CD14-positive monocyte (primary cell): ENCODE measurements at regions not wholly inside any gene's neighbourhood (a gene's known extent, or its start where the extent isn't known, plus 50 kb on each side); places are given as distances from the start of the nearest gene placed in this dataset.
A peak's percentile ranks its signal among the peaks of the same experiment; 100 is the strongest.
"Not testable (repeated sequence)": the region's sequence is repeated elsewhere in the genome, so short reads cannot be mapped to it uniquely, and the experiment has no call there.

Experiments used
- DNase-seq, 3 donors: peaks; one replicate each; pipeline ENCODE4 v3.0.0-alpha.2; 2011 to 2022
- H2AFZ ChIP-seq: 2 replicates; pipeline ENCODE4 v1.6.0; 2012; ENCODE audit warnings: mild to moderate bottlenecking, low read depth, low read length, inconsistent platforms; ENCODE audit not compliant: insufficient read depth, poor library complexity, severe bottlenecking
- H3K27ac ChIP-seq, 2 donors: 1 replicate in 1 of 2; 2 replicates in 1 of 2; pipeline ENCODE4 v1.5.1; 2012 to 2013; ENCODE audit warnings: low read length in 2 of 2, control low read depth in 1 of 2, inconsistent platforms in 1 of 2, low read depth in 1 of 2, mild to moderate bottlenecking in 1 of 2
- H3K27me3 ChIP-seq, 2 donors: one replicate each; pipeline versions ENCODE4 v1.6.0 to v1.6.1; 2011 to 2013; ENCODE audit warnings: low read length in 2 of 2; ENCODE audit not compliant: control insufficient read depth in 2 of 2, insufficient read depth in 2 of 2
- H3K36me3 ChIP-seq, 2 donors: replicated peaks in 1 of 2; 1 replicate in 1 of 2; 2 replicates in 1 of 2; pipeline versions ENCODE4 v1.5.1 to v1.6.1; 2012 to 2013; ENCODE audit warnings: low read length in 2 of 2, control low read depth in 1 of 2, inconsistent platforms in 1 of 2, mild to moderate bottlenecking in 1 of 2; ENCODE audit not compliant: insufficient read depth in 2 of 2, control insufficient read depth in 1 of 2
- H3K4me1 ChIP-seq, 2 donors: 1 replicate in 1 of 2; 2 replicates in 1 of 2; pipeline versions ENCODE4 v1.5.1 to v1.6.1; 2012 to 2013; ENCODE audit warnings: low read length in 2 of 2, control low read depth in 1 of 2, inconsistent platforms in 1 of 2, mild to moderate bottlenecking in 1 of 2, moderate library complexity in 1 of 2; ENCODE audit not compliant: insufficient read depth in 2 of 2, control insufficient read depth in 1 of 2
- H3K4me2 ChIP-seq: replicated peaks from 2 replicates; pipeline ENCODE3; 2012; ENCODE audit warnings: low read length, moderate library complexity, mild to moderate bottlenecking; ENCODE audit not compliant: poor library complexity, severe bottlenecking; ENCODE audit errors: extremely low read depth
- H3K4me3 ChIP-seq, 3 experiments: fragments of 200-600 bp in 1 of 3; sonication (generic) in 1 of 3; replicated peaks in 1 of 3; 1 replicate in 2 of 3; 2 replicates in 1 of 3; pipeline ENCODE4 v1.5.1; 2011 to 2013; ENCODE audit warnings: low read length in 3 of 3, mild to moderate bottlenecking in 3 of 3, control low read depth in 2 of 3, low read depth in 2 of 3, inconsistent platforms in 1 of 3, moderate library complexity in 1 of 3
- H3K79me2 ChIP-seq: 2 replicates; pipeline ENCODE4 v1.6.0; 2012; ENCODE audit warnings: mild to moderate bottlenecking, control low read depth, inconsistent platforms, low read length, moderate library complexity; ENCODE audit not compliant: insufficient read depth
- H3K9ac ChIP-seq: 2 replicates; pipeline ENCODE4 v1.6.0; 2017; ENCODE audit warnings: low read length, mild to moderate bottlenecking; ENCODE audit not compliant: insufficient read depth, poor library complexity, severe bottlenecking
- H3K9me3 ChIP-seq, 2 donors: replicated peaks in 1 of 2; 1 replicate in 1 of 2; 2 replicates in 1 of 2; pipeline versions ENCODE4 v1.5.1 to v1.6.1; 2012 to 2013; ENCODE audit warnings: low read length in 2 of 2, control low read depth in 1 of 2; ENCODE audit not compliant: control insufficient read depth in 1 of 2, insufficient read depth in 1 of 2
- H4K20me1 ChIP-seq: 2 replicates; pipeline ENCODE4 v1.6.0; 2012; ENCODE audit warnings: mild to moderate bottlenecking, low read length, control low read depth, moderate library complexity; ENCODE audit not compliant: insufficient read depth
- H3K27ac Mint-ChIP-seq, 7 donors: one replicate each; pipeline ENCODE4 v1.8.0; 2020; ENCODE audit warnings: mild to moderate bottlenecking in 7 of 7, mixed read lengths in 7 of 7, moderate library complexity in 6 of 7, inconsistent platforms in 2 of 7
- H3K27me3 Mint-ChIP-seq, 3 donors: one replicate each; pipeline ENCODE4 v1.8.0; 2021 to 2022; ENCODE audit warnings: low read depth in 3 of 3, mild to moderate bottlenecking in 3 of 3, mixed read lengths in 3 of 3, moderate library complexity in 3 of 3, inconsistent platforms in 1 of 3
- H3K36me3 Mint-ChIP-seq, 2 donors: one replicate each; pipeline ENCODE4 v1.8.0; 2020; ENCODE audit warnings: mixed read lengths in 2 of 2, inconsistent platforms in 1 of 2, mild to moderate bottlenecking in 1 of 2
- H3K4me1 Mint-ChIP-seq: one replicate; pipeline ENCODE4 v1.8.0; 2020; ENCODE audit warnings: mild to moderate bottlenecking, mixed read lengths
- H3K4me3 Mint-ChIP-seq, 2 donors: one replicate each; pipeline ENCODE4 v1.8.0; 2020; ENCODE audit warnings: mild to moderate bottlenecking in 2 of 2, mixed read lengths in 2 of 2, moderate library complexity in 1 of 2
- H3K9me3 Mint-ChIP-seq, 7 donors: one replicate each; pipeline ENCODE4 v1.8.0; 2020 to 2022; ENCODE audit warnings: mixed read lengths in 7 of 7, mild to moderate bottlenecking in 6 of 7, moderate library complexity in 6 of 7, inconsistent platforms in 2 of 7
- CTCF ChIP-seq: fragments of 200-600 bp; IDR thresholded peaks from one replicate; pipeline ENCODE4 v1.8.0; 2022; ENCODE audit warnings: antibody characterized with exemption, mild to moderate bottlenecking
- WGBS: methylation state at CpG from one replicate; pipeline ENCODE4 v1.1.5; 2013; ENCODE audit warnings: missing lambda C conversion rate; ENCODE audit not compliant: insufficient coverage; 5-methylcytosine and 5-hydroxymethylcytosine counted together
- intact Hi-C, 2 donors: fragments of 100-400 bp; cut with micrococcal nuclease; formaldehyde crosslinking; loops; one replicate each; pipeline versions ENCODE4 v1.15.0 to v1.15.1; 2023

- no peak for TF ChIP-seq CTCF
- Mint-ChIP-seq H3K27ac (no peak overlapping the region), H3K27me3 (no peaks in the 10 kb centered on the region), H3K4me3 (no peak overlapping the region), H3K36me3 (peaks cover 1 to 4% of the 10 kb centered on the region in 2 donors), H3K9me3 (peaks cover 7 to 22% (median 10%) of the 10 kb centered on the region in 7 donors), H3K4me1 (peaks cover 29% of the 10 kb centered on the region)
- Histone ChIP-seq H4K20me1 (no peaks in the 10 kb centered on the region), H3K27me3 (no peaks in the 10 kb centered on the region), H3K4me3 (no peak overlapping the region), H3K9ac (no peak overlapping the region), H3K4me1 (peaks cover 19 to 25% of the 10 kb centered on the region in 2 donors), H2AFZ (no peak overlapping the region), H3K27ac (no peak overlapping the region), H3K79me2 (no peaks in the 10 kb centered on the region), H3K4me2 (no peak overlapping the region), H3K9me3 (peaks cover 6 to 11% of the 10 kb centered on the region in 2 donors), H3K36me3 (no peaks in the 10 kb centered on the region)
- DNase-seq: no peak
- intact Hi-C loops: no loop called here
- WGBS: 96% methylated on average over 2 of the region's 5 CpGs
These were observed 141.8 kb upstream of the NUDT4 start for GRCh38 chr12:93235881-93236280.

GRCh38 chr12:93237235-93237915 is 140.3 kb upstream of the NUDT4 start:
- Histone ChIP-seq H3K79me2 (no peaks in the 10 kb centered on the region), H3K4me3 (no peak overlapping the region), H3K9ac (no peak overlapping the region), H3K27me3 (no peaks in the 10 kb centered on the region), H3K36me3 (no peaks in the 10 kb centered on the region), H3K9me3 (peaks cover 6 to 11% of the 10 kb centered on the region in 2 donors), H4K20me1 (no peaks in the 10 kb centered on the region), H2AFZ (peak overlapping the region; percentile 27), H3K4me2 (no peak overlapping the region), H3K27ac (peak overlapping the region in 1 of 2 donors; percentile 67), H3K4me1 (peaks cover 31 to 40% of the 10 kb centered on the region in 2 donors)
- TF ChIP-seq CTCF: no peak
- 95% methylated on average over 1 of the region's 4 CpGs for WGBS
- intact Hi-C loops: no loop called here
- Mint-ChIP-seq H3K9me3 (peaks cover 7 to 22% (median 10%) of the 10 kb centered on the region in 7 donors), H3K4me3 (no peak overlapping the region), H3K27me3 (no peaks in the 10 kb centered on the region), H3K4me1 (peaks cover 43% of the 10 kb centered on the region), H3K27ac (peak overlapping the region in 4 of 7 donors; percentile 15 to 87 (median 82)), H3K36me3 (peaks cover 3 to 4% of the 10 kb centered on the region in 2 donors)
- DNase-seq: no peak

GRCh38 chr12:93238512-93239262 is 139.0 kb upstream of the NUDT4 start:
- H3K27me3 ChIP-seq, H2AFZ ChIP-seq, intact Hi-C loops, H3K4me3 Mint-ChIP-seq, H3K4me3 ChIP-seq, H3K4me2 ChIP-seq, H3K79me2 ChIP-seq, H3K9ac ChIP-seq, H3K36me3 Mint-ChIP-seq, H4K20me1 ChIP-seq, H3K36me3 ChIP-seq, H3K27me3 Mint-ChIP-seq: not testable (repeated sequence)
- Histone ChIP-seq H3K4me1 (peaks cover 45 to 53% of the 10 kb centered on the region in 2 donors), H3K9me3 (peaks cover 6 to 11% of the 10 kb centered on the region in 2 donors), H3K27ac (peak overlapping the region in 1 of 2 donors; percentile 67)
- Mint-ChIP-seq H3K4me1 (peaks cover 56% of the 10 kb centered on the region), H3K27ac (peak overlapping the region; percentile 43 to 87 (median 78)), H3K9me3 (peaks cover 7 to 22% (median 10%) of the 10 kb centered on the region in 7 donors)
- DNase-seq: peak; percentile 48 to 59 (median 48)
- 39% methylated on average over 3 of the region's 6 CpGs for WGBS
